Upper lobe of left lung (tissue), 4 donors: ENCODE measurements at regions not wholly inside any gene's neighbourhood (a gene's known extent, or its start where the extent isn't known, plus 50 kb on each side); places are given as distances from the start of the nearest gene placed in this dataset.

Source experiments
- EP300 ChIP-seq, 4 donors: sonication (generic); formaldehyde crosslinking; IDR thresholded peaks; one replicate each; pipeline ENCODE4 v1.5.1; 2017; ENCODE audit warnings: antibody characterized with exemption in 4 of 4, control low read depth in 2 of 4
- POLR2A ChIP-seq, 4 donors: fragments of 450-650 bp; IDR thresholded peaks; one replicate each; pipeline ENCODE4 v1.5.1; 2016 to 2017; ENCODE audit warnings: antibody characterized with exemption in 4 of 4, mild to moderate bottlenecking in 2 of 4
- TF ChIP-seq, protein P1 (sequence below), 6 experiments: fragments of 450-650 bp in 4 of 6; fragments of 200-600 bp in 2 of 6; sonication (generic) in 2 of 6; IDR thresholded peaks; one replicate each; pipeline ENCODE4 v1.5.1; 2016 to 2019; ENCODE audit warnings: antibody characterized with exemption in 6 of 6

DNA sequence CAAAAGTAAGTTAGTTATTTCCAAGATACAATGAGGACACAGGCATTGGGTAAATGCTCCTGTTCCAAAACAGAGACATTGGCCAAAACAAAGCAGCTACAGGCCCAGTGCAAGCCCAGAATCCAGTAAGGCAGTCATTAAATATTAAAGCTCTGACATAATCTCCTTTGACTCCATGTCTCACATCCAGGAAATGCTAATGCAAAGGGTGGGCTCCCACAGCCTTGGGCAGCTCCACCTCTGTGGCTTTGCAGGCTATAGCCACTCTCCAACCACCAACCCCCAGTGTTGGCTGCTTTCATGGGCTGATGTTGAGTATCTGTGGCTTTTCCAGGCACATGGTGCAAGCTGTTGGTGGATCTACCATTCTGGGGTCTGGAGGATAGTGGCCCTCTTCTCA is 733.4 kb upstream of the SOX9 start:
- TF ChIP-seq, protein P1, sequence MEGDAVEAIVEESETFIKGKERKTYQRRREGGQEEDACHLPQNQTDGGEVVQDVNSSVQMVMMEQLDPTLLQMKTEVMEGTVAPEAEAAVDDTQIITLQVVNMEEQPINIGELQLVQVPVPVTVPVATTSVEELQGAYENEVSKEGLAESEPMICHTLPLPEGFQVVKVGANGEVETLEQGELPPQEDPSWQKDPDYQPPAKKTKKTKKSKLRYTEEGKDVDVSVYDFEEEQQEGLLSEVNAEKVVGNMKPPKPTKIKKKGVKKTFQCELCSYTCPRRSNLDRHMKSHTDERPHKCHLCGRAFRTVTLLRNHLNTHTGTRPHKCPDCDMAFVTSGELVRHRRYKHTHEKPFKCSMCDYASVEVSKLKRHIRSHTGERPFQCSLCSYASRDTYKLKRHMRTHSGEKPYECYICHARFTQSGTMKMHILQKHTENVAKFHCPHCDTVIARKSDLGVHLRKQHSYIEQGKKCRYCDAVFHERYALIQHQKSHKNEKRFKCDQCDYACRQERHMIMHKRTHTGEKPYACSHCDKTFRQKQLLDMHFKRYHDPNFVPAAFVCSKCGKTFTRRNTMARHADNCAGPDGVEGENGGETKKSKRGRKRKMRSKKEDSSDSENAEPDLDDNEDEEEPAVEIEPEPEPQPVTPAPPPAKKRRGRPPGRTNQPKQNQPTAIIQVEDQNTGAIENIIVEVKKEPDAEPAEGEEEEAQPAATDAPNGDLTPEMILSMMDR (IDR thresholded peaks at IDR 0.05): no peak
- no peak for TF ChIP-seq POLR2A (IDR thresholded peaks at IDR 0.05)
- TF ChIP-seq EP300 (IDR thresholded peaks at IDR 0.05): no peak
